ENCODE measurements at regions not wholly inside any gene's neighbourhood (a gene's known extent, or its start where the extent isn't known, plus 50 kb on each side); places are given as distances from the start of the nearest gene placed in this dataset.

DNA sequence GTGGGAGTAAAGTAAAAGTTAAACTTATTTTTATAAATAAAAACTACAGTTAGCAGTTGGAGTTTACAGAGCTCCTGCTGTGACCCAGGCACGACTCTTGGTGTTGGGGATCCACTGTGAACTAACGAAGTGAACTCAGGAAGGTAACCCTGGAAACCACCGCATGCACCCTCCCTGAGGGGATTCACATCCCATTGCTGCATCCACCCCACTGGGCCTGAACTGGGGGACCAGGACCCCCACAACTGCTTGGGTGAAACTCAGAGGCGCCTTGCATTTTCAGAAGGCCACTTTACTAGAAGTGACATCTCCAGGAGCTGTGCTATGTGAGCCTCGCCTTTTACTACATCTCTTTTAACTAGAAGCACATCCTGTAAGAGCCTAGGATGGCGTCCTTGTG is 166.4 kb downstream of the TEX29 start:
- no peaks in the 10 kb centered on the region for H3K4me1 Mint-ChIP-seq (ENCODE audit: low read depth)
- H3K36me3 Mint-ChIP-seq (ENCODE audit: low read depth): 0 out of 2 replicates have a peak, but pooled peaks cover 5% of the 10 kb centered on the region
- H3K4me3 Mint-ChIP-seq: no peak overlapping the region
- no peak for DNase-seq
- TF ChIP-seq, protein P1, sequence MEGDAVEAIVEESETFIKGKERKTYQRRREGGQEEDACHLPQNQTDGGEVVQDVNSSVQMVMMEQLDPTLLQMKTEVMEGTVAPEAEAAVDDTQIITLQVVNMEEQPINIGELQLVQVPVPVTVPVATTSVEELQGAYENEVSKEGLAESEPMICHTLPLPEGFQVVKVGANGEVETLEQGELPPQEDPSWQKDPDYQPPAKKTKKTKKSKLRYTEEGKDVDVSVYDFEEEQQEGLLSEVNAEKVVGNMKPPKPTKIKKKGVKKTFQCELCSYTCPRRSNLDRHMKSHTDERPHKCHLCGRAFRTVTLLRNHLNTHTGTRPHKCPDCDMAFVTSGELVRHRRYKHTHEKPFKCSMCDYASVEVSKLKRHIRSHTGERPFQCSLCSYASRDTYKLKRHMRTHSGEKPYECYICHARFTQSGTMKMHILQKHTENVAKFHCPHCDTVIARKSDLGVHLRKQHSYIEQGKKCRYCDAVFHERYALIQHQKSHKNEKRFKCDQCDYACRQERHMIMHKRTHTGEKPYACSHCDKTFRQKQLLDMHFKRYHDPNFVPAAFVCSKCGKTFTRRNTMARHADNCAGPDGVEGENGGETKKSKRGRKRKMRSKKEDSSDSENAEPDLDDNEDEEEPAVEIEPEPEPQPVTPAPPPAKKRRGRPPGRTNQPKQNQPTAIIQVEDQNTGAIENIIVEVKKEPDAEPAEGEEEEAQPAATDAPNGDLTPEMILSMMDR (IDR thresholded peaks at IDR 0.05): no peak
- no peak overlapping the region for H3K27ac Mint-ChIP-seq
- H3K9me3 Mint-ChIP-seq: peaks cover 43% of the 10 kb centered on the region
- H3K27me3 Mint-ChIP-seq (ENCODE audit: insufficient read depth): no peaks in the 10 kb centered on the region

DNA sequence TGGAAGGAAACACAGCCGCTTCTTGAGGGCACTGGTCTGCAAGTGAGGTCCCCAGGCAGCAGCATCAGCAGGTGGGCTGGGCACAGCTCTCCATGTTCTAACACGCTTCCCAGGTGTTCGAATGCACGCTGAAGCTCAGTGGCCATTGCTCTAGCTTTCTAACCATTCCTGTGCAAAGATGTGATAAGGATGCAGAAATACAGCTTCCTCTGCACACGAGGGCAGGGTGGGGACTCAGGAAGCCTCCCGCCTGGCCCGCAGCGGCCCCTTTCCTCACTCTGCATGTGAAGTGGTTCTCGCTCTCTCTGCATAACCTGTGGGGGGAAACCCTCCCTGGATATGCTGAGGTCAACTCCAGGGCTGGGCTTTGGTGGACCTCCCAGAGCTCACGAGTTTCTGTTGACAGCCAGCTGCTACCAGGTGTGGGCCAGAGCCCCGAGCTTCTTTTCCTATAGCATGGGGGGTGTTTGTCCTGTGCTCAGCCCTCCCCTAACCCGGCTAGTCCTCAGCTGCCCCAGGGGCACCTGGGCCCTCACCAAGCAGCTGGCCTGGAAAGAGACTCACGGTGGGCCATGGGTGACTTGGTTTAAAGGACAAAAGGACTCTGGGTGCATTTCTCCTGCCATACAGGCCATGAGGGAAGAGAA is 168.2 kb downstream of the TEX29 start:
- Mint-ChIP-seq H3K36me3 (ENCODE audit: low read depth) (0 out of 2 replicates have a peak, but pooled peaks cover 5% of the 10 kb centered on the region), H3K4me1 (ENCODE audit: low read depth) (no peaks in the 10 kb centered on the region), H3K4me3 (no peak overlapping the region), H3K27ac (no peak overlapping the region), H3K9me3 (peaks cover 47% of the 10 kb centered on the region), H3K27me3 (ENCODE audit: insufficient read depth) (no peaks in the 10 kb centered on the region)
- TF ChIP-seq, protein P1 (IDR thresholded peaks at IDR 0.05): no peak
- no peak for DNase-seq

DNA sequence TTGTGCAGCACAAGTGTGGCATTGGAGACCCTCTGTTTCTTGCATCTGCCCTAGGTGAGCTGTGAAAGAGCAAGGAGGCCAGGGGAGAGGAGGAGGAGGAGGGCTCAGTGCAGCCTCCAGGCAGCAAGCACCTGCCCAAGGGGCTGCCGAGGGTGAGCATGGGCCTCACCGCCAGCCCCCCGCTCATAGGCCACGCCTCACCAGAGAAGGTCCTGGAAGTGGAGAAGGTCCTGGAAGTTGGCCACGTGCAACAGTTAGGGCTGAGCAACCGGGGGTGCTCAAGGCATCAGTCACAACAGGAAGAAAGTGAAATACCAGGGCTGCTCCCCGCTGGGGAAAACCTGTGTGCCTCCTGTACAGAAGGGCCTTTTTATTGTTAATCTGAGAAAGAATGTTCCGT is 168.9 kb downstream of the TEX29 start:
- no peaks in the 10 kb centered on the region for H3K27me3 Mint-ChIP-seq (ENCODE audit: insufficient read depth)
- TF ChIP-seq, protein P1 (IDR thresholded peaks at IDR 0.05): no peak
- no peaks in the 10 kb centered on the region for H3K4me1 Mint-ChIP-seq (ENCODE audit: low read depth)
- 0 out of 2 replicates have a peak, but pooled peaks cover 5% of the 10 kb centered on the region for H3K36me3 Mint-ChIP-seq (ENCODE audit: low read depth)
- H3K9me3 Mint-ChIP-seq: peaks cover 42% of the 10 kb centered on the region
- DNase-seq: no peak
- H3K27ac Mint-ChIP-seq: no peak overlapping the region
- no peak overlapping the region for H3K4me3 Mint-ChIP-seq

DNA sequence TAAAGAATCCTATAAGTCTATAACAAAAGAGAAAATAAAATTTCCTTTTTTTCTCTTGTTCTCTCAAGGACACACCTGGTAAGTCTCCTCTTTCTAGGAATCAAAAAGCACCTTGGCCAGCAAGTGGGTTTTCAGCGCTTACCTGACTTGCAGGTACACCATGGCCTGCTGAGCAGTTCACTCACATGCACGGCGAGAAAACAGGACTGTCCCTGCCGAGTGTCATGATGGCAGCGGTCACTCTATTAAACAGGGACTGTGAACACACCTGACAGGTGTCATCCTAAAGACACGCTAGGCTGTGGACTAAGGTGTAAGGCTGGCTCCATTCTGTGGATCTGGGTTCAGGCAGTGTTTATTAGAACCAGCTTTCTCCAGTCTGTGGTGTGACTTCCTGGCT is 170.2 kb downstream of the TEX29 start:
- Mint-ChIP-seq H3K4me3 (no peak overlapping the region), H3K9me3 (peaks cover 38% of the 10 kb centered on the region), H3K27ac (no peak overlapping the region), H3K36me3 (ENCODE audit: low read depth) (0 out of 2 replicates have a peak, but pooled peaks cover 3% of the 10 kb centered on the region), H3K4me1 (ENCODE audit: low read depth) (no peaks in the 10 kb centered on the region), H3K27me3 (ENCODE audit: insufficient read depth) (no peaks in the 10 kb centered on the region)
- no peak for DNase-seq
- TF ChIP-seq, protein P1 (IDR thresholded peaks at IDR 0.05): no peak

DNA sequence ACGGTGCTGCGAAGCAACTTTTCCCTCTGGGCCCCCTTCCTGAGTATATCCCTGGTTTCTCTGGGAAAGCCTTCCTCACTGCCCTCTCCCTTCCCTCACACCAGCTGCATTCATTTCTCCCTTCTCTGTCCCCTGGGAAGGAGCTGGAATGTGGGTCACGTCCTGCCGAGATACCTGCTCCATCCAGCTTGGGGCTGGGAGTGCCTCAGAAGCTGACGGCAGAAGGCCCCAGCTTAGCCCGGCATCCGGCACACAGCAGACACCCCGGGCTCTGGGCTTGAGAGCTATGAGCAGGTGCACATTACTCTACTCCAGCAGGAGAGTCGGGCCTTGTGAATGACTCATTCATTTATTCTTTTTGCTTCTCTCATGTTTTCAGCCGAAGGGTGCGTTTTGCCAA is 170.6 kb downstream of the TEX29 start:
- no peaks in the 10 kb centered on the region for H3K4me1 Mint-ChIP-seq (ENCODE audit: low read depth)
- no peak overlapping the region for H3K27ac Mint-ChIP-seq
- TF ChIP-seq, protein P1 (IDR thresholded peaks at IDR 0.05): no peak
- no peaks in the 10 kb centered on the region for H3K36me3 Mint-ChIP-seq (ENCODE audit: low read depth)
- DNase-seq: no peak
- H3K4me3 Mint-ChIP-seq: no peak overlapping the region
- no peaks in the 10 kb centered on the region for H3K27me3 Mint-ChIP-seq (ENCODE audit: insufficient read depth)
- H3K9me3 Mint-ChIP-seq: peaks cover 37% of the 10 kb centered on the region
